ENCODE measurements at regions not wholly inside any gene's neighbourhood (a gene's known extent, or its start where the extent isn't known, plus 50 kb on each side); places are given as distances from the start of the nearest gene placed in this dataset.

DNA sequence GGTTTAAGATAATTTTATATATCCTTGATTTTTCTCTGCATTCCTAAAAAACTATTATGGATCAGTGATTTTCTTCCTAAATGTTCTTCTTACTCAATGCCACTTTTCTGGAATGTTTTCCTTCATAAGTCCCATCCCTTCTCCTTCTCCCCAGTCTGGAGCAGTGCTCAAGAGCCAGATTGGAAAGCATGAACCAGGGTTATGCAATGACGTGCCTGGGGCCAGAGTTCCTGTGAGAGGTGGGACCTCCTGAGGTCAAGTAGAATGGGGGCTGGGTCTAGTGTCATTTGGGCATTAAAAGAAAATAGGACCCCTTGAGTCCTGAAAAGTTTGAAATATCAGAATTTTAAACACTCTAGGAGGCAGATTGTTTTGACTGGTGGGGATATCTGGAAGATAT is 132.0 kb upstream of the NPY start:
- TF ChIP-seq POLR2A (IDR thresholded peaks at IDR 0.05; ENCODE audit: low read length) (no peak), GATA1 (IDR thresholded peaks at IDR 0.05; ENCODE audit: low read depth, low read length) (no peak)
